ENCODE measurements at regions not wholly inside any gene's neighbourhood (a gene's known extent, or its start where the extent isn't known, plus 50 kb on each side); places are given as distances from the start of the nearest gene placed in this dataset.

GRCh38 chr20:50270569-50270968 lies 79.9 kb downstream of the CEBPB start:
- H3K4me1 ChIP-seq (replicated peaks) = peaks cover 9% of the 10 kb centered on the region
- H3K27me3 ChIP-seq (replicated peaks; ENCODE audit: insufficient read depth) = no peaks in the 10 kb centered on the region
- intact Hi-C loops (cut with DNase I) = loop anchor here (5.0 kb wide), 1 partner anchor 192 kb away; no protein-coding TSS in a partner anchor
- no peaks in the 10 kb centered on the region for H3K36me3 ChIP-seq
- H3K9me3 ChIP-seq = no peaks in the 10 kb centered on the region
- no peak overlapping the region for H3K4me3 ChIP-seq
- WGBS = 87% methylated on average over 19 of the region's 19 CpGs
- DNase-seq (ENCODE audit: low spot score) = no peak
- TF ChIP-seq CTCF (IDR thresholded peaks at IDR 0.05) = no peak
- no peak for TF ChIP-seq POLR2A (IDR thresholded peaks at IDR 0.05)
- no peak for TF ChIP-seq POLR2AphosphoS5 (IDR thresholded peaks at IDR 0.05)
- no peak overlapping the region for H3K27ac ChIP-seq

DNA sequence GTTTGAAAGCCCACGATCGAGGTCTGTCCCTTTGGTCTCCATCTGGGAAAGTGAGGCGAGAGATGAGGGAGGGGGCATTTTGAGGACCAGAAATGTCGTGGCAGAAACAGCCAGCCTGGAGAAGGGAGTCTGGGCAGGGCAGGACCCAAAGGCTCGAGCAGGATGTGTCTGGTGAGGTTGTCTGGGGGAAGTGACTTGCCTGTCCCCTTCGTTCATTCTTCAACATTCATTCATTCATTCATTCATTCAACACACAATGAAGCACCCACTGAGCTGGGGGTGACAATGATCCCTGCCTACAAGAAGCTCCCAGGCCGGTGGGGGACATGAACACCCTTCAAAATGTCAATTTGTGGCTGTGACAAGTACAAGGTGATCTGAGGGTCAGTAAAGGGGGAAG lies 80.5 kb downstream of the CEBPB start:
- intact Hi-C loops (cut with DNase I) = loop anchor here (5.0 kb wide), 1 partner anchor 191 kb away; no protein-coding TSS in a partner anchor
- no peak overlapping the region for H3K27ac ChIP-seq
- WGBS = 89% methylated on average over 7 of the region's 7 CpGs
- peaks cover 9% of the 10 kb centered on the region for H3K4me1 ChIP-seq (replicated peaks)
- TF ChIP-seq POLR2AphosphoS5 (IDR thresholded peaks at IDR 0.05) (no peak), CTCF (IDR thresholded peaks at IDR 0.05) (no peak)
- no peaks in the 10 kb centered on the region for H3K36me3 ChIP-seq
- DNase-seq (ENCODE audit: low spot score) = no peak
- H3K9me3 ChIP-seq = no peaks in the 10 kb centered on the region
- H3K4me3 ChIP-seq = no peak overlapping the region
- H3K27me3 ChIP-seq (replicated peaks; ENCODE audit: insufficient read depth) = no peaks in the 10 kb centered on the region

DNA sequence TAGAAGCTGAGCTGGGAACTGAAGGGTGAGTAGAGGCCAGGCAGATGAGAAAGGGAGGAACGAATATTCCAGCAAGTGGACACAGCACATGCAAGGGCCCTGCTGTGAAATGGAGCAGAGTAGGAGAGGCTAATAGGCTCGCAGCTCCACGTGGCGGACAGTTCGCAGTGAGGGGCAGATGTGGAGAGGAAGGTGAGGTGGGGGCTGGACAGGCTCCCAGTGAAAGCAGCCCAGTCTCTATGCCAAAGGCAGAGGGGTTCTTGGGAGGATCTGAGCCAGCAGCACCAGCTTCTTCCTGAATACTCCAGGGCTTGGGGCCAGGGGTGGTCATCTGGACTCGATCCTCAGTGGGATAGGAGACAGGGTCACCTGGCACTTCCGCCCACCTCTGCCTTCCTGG lies 81.0 kb downstream of the CEBPB start:
- Histone ChIP-seq H3K36me3 (no peaks in the 10 kb centered on the region), H3K27me3 (replicated peaks; ENCODE audit: insufficient read depth) (no peaks in the 10 kb centered on the region), H3K27ac (no peak overlapping the region), H3K4me1 (replicated peaks) (peaks cover 9% of the 10 kb centered on the region), H3K9me3 (no peaks in the 10 kb centered on the region), H3K4me3 (no peak overlapping the region)
- DNase-seq (ENCODE audit: low spot score) = no peak
- intact Hi-C loops (cut with DNase I) = loop anchor here (5.0 kb wide), 1 partner anchor 191 kb away; no protein-coding TSS in a partner anchor
- whole genome bisulfite sequencing = 82% methylated on average over 7 of the region's 7 CpGs
- TF ChIP-seq CTCF (IDR thresholded peaks at IDR 0.05) = no peak
- no peak for TF ChIP-seq POLR2AphosphoS5 (IDR thresholded peaks at IDR 0.05)
- no peak for TF ChIP-seq POLR2A (IDR thresholded peaks at IDR 0.05)

GRCh38 chr20:50272030-50272723 lies 81.5 kb downstream of the CEBPB start:
- 90% methylated on average over 8 of the region's 8 CpGs for WGBS
- Histone ChIP-seq H3K4me3 (no peak overlapping the region), H3K27ac (no peak overlapping the region), H3K9me3 (no peaks in the 10 kb centered on the region), H3K27me3 (replicated peaks; ENCODE audit: insufficient read depth) (no peaks in the 10 kb centered on the region), H3K4me1 (replicated peaks) (peaks cover 6% of the 10 kb centered on the region), H3K36me3 (no peaks in the 10 kb centered on the region)
- intact Hi-C loops (cut with DNase I) = loop anchor here (5.0 kb wide), 1 partner anchor 190 kb away; no protein-coding TSS in a partner anchor
- no peak for DNase-seq (ENCODE audit: low spot score)
- TF ChIP-seq POLR2AphosphoS5 (IDR thresholded peaks at IDR 0.05) (no peak), CTCF (IDR thresholded peaks at IDR 0.05) (no peak), POLR2A (IDR thresholded peaks at IDR 0.05) (no peak)
